BJ (cell line): ENCODE measurements at regions not wholly inside any gene's neighbourhood (a gene's known extent, or its start where the extent isn't known, plus 50 kb on each side); places are given as distances from the start of the nearest gene placed in this dataset.

Experiments
- CTCF ChIA-PET: fragments of 350-600 bp; formaldehyde crosslinking; extraction: SDS; loops from one replicate; lab custom pipeline; 2021; ENCODE audit warnings: antibody characterized with exemption, inconsistent platforms; lab: Yijun Ruan, JAX
- POLR2A ChIA-PET: fragments of 300-600 bp; sonication (Branson Sonifier 250); formaldehyde crosslinking; extraction: SDS; loops from one replicate; lab custom pipeline; 2021; ENCODE audit warnings: antibody characterized with exemption; lab: Charles Lee
- DNase-seq: peaks from one replicate; pipeline ENCODE4 v3.0.0-alpha.2; 2011; ENCODE audit warnings: low read depth
- H3K27me3 ChIP-seq: 2 replicates; pipeline ENCODE4 v1.6.0; 2011; ENCODE audit warnings: low read length; ENCODE audit not compliant: control insufficient read depth, insufficient read depth
- H3K36me3 ChIP-seq: 2 replicates; pipeline ENCODE4 v1.5.1; 2011; ENCODE audit warnings: low read length; ENCODE audit not compliant: control insufficient read depth, insufficient read depth
- H3K4me3 ChIP-seq: 2 replicates; pipeline ENCODE4 v1.5.1; 2011; ENCODE audit warnings: low read depth, mild to moderate bottlenecking, control low read depth, low read length
- CTCF ChIP-seq: IDR thresholded peaks from 2 replicates; pipeline ENCODE4 v1.5.1; 2011; ENCODE audit warnings: low read depth, mild to moderate bottlenecking, control low read depth, inconsistent platforms, low read length, moderate library complexity; ENCODE audit not compliant: insufficient read depth

- Histone ChIP-seq H3K27me3 (no peaks in the 10 kb centered on the region), H3K36me3 (no peaks in the 10 kb centered on the region), H3K4me3 (no peak overlapping the region)
- ChIA-PET POLR2A (no interaction called here), CTCF (interaction anchor here (1.2 kb wide), 1 partner anchor 9 kb away, joined by 3 read pairs; no protein-coding TSS in a partner anchor)
- no peak for DNase-seq
- TF ChIP-seq CTCF: no peak
These were observed 174.0 kb upstream of the LDB2 start for GRCh38 chr4:17072483-17072882.

GRCh38 chr4:17068891-17069290, 170.4 kb upstream of the LDB2 start:
- CTCF ChIA-PET: interaction anchor here (1.0 to 1.2 kb wide), 3 partner anchors 12 to 255 kb away, joined by 3 to 6 read pairs (median 4); no protein-coding TSS in a partner anchor
- peak; percentile 57 for DNase-seq
- POLR2A ChIA-PET: interaction anchor here (0.7 to 1.0 kb wide), 2 partner anchors 29 to 163 kb away, joined by 3 to 5 read pairs; no protein-coding TSS in a partner anchor
- TF ChIP-seq CTCF: no peak
- H3K4me3 ChIP-seq: no peak overlapping the region
- H3K36me3 ChIP-seq: no peaks in the 10 kb centered on the region
- no peaks in the 10 kb centered on the region for H3K27me3 ChIP-seq

GRCh38 chr4:17068392-17068791, 169.9 kb upstream of the LDB2 start:
- POLR2A ChIA-PET: interaction anchor here (0.7 to 1.0 kb wide), 2 partner anchors 29 to 164 kb away, joined by 3 to 5 read pairs; no protein-coding TSS in a partner anchor
- no peaks in the 10 kb centered on the region for H3K27me3 ChIP-seq
- DNase-seq: no peak
- CTCF ChIA-PET: interaction anchor here (1.0 to 1.2 kb wide), 4 partner anchors 12 to 256 kb away, joined by 3 to 6 read pairs (median 4); no protein-coding TSS in a partner anchor
- H3K36me3 ChIP-seq: no peaks in the 10 kb centered on the region
- no peak for TF ChIP-seq CTCF
- H3K4me3 ChIP-seq: no peak overlapping the region

- CTCF ChIA-PET: interaction anchor here (1.3 kb wide), 1 partner anchor 41 kb away, joined by 3 read pairs; no protein-coding TSS in a partner anchor
- no peak overlapping the region for H3K4me3 ChIP-seq
- POLR2A ChIA-PET: interaction anchor here (0.6 kb wide), 1 partner anchor 8 kb away, joined by 3 read pairs; no protein-coding TSS in a partner anchor
- DNase-seq: peak; percentile 67
- H3K27me3 ChIP-seq: no peaks in the 10 kb centered on the region
- no peak for TF ChIP-seq CTCF
- no peaks in the 10 kb centered on the region for H3K36me3 ChIP-seq
These were observed 168.5 kb upstream of the LDB2 start for GRCh38 chr4:17066972-17067371.

- DNase-seq: no peak
- H3K4me3 ChIP-seq: no peak overlapping the region
- H3K27me3 ChIP-seq: no peaks in the 10 kb centered on the region
- no peak for TF ChIP-seq CTCF
- H3K36me3 ChIP-seq: no peaks in the 10 kb centered on the region
- POLR2A ChIA-PET: interaction anchor here (0.6 kb wide), 1 partner anchor 7 kb away, joined by 3 read pairs; no protein-coding TSS in a partner anchor
- CTCF ChIA-PET: interaction anchor here (1.3 kb wide), 1 partner anchor 40 kb away, joined by 3 read pairs; no protein-coding TSS in a partner anchor
These were observed 167.8 kb upstream of the LDB2 start for GRCh38 chr4:17066236-17066635.
